Keratinocyte (primary cell): ENCODE measurements at regions not wholly inside any gene's neighbourhood (a gene's known extent, or its start where the extent isn't known, plus 50 kb on each side); places are given as distances from the start of the nearest gene placed in this dataset.

ENCODE experiments used
- DNase-seq: peaks from one replicate; pipeline ENCODE4 v3.0.0-alpha.2; 2011; ENCODE audit warnings: low read depth, missing footprints, low spot score
- FAIRE-seq: peaks from 2 replicates; lab custom pipeline; 2011; peaks lifted over from hg19 to GRCh38; lab: Jason Lieb, UNC
- H2AFZ ChIP-seq: 2 replicates; pipeline ENCODE4 v1.6.0; 2012; ENCODE audit warnings: low read length, control low read depth, inconsistent platforms; ENCODE audit not compliant: control insufficient read depth
- H3K27ac ChIP-seq: 2 replicates; pipeline ENCODE4 v1.5.1; 2011; ENCODE audit warnings: low read length; ENCODE audit not compliant: control insufficient read depth, insufficient read depth
- H3K27me3 ChIP-seq: 3 replicates; pipeline ENCODE4 v1.6.0; 2011; ENCODE audit warnings: low read length; ENCODE audit not compliant: control insufficient read depth, insufficient read depth; ENCODE audit errors: extremely low read depth
- H3K36me3 ChIP-seq, 2 experiments: 2 replicates in 1 of 2; 3 replicates in 1 of 2; pipeline ENCODE4 v1.5.1; 2011; ENCODE audit warnings: low read length in 2 of 2, mild to moderate bottlenecking in 1 of 2; ENCODE audit not compliant: control insufficient read depth in 2 of 2, insufficient read depth in 2 of 2; ENCODE audit errors: extremely low read depth in 1 of 2
- H3K4me1 ChIP-seq: 3 replicates; pipeline ENCODE4 v1.5.1; 2011; ENCODE audit warnings: low read length; ENCODE audit not compliant: control insufficient read depth, insufficient read depth; ENCODE audit errors: extremely low read depth
- H3K4me2 ChIP-seq: 3 replicates; pipeline ENCODE4 v1.6.0; 2011; ENCODE audit warnings: low read depth, low read length; ENCODE audit not compliant: control insufficient read depth, insufficient read depth; ENCODE audit errors: extremely low read depth
- H3K4me3 ChIP-seq, 3 experiments: fragments of 200-600 bp in 1 of 3; sonication (generic) in 1 of 3; 2 replicates in 2 of 3; 3 replicates in 1 of 3; pipeline ENCODE4 v1.5.1; 2011 to 2016; ENCODE audit warnings: low read length in 3 of 3, mild to moderate bottlenecking in 3 of 3, control low read depth in 2 of 3, inconsistent platforms in 1 of 3, low read depth in 1 of 3, mixed read lengths in 1 of 3, mixed run types in 1 of 3, moderate library complexity in 1 of 3; ENCODE audit not compliant: control insufficient read depth in 2 of 3, insufficient read depth in 2 of 3; ENCODE audit errors: extremely low read depth in 1 of 3
- H3K79me2 ChIP-seq: 2 replicates; pipeline ENCODE4 v1.6.0; 2012; ENCODE audit warnings: low read length; ENCODE audit not compliant: control insufficient read depth, insufficient read depth
- H3K9ac ChIP-seq: 3 replicates; pipeline ENCODE4 v1.6.0; 2011; ENCODE audit warnings: low read length; ENCODE audit not compliant: control insufficient read depth, insufficient read depth; ENCODE audit errors: extremely low read depth
- H3K9me1 ChIP-seq: 3 replicates; pipeline ENCODE4 v1.6.0; 2011; ENCODE audit warnings: low read length; ENCODE audit not compliant: control insufficient read depth, insufficient read depth; ENCODE audit errors: extremely low read depth
- H3K9me3 ChIP-seq: 2 replicates; pipeline ENCODE4 v1.5.1; 2012; ENCODE audit warnings: low read depth, low read length; ENCODE audit not compliant: control insufficient read depth
- H4K20me1 ChIP-seq: 3 replicates; pipeline ENCODE4 v1.6.0; 2011; ENCODE audit warnings: low read length; ENCODE audit not compliant: control insufficient read depth, insufficient read depth; ENCODE audit errors: extremely low read depth
- EZH2 ChIP-seq: IDR thresholded peaks from one replicate; pipeline ENCODE4 v1.6.1; 2012; ENCODE audit warnings: inconsistent platforms, mild to moderate bottlenecking, low read length, moderate library complexity
- dilution Hi-C: fragments of 300-500 bp; cut with MboI; formaldehyde crosslinking; loops from one replicate; pipeline ENCODE4 v1.7.0; 2020; ENCODE audit warnings: low sequenced_read_pairs; ENCODE audit not compliant: extremely low pct_ligation_motif_present
- TF ChIP-seq, protein P1 (sequence below), 3 experiments: IDR thresholded peaks in 1 of 3; conservative IDR thresholded peaks in 1 of 3; optimal IDR thresholded peaks in 1 of 3; 2 replicates in 2 of 3; 3 replicates in 1 of 3; pipeline versions ENCODE3 to v1.5.1; 2011; ENCODE audit warnings: low read length in 3 of 3, mild to moderate bottlenecking in 3 of 3, moderate library complexity in 2 of 3, control low read depth in 1 of 3, inconsistent platforms in 1 of 3; ENCODE audit not compliant: insufficient read depth in 2 of 3; ENCODE audit errors: extremely low read depth in 1 of 3

DNA sequence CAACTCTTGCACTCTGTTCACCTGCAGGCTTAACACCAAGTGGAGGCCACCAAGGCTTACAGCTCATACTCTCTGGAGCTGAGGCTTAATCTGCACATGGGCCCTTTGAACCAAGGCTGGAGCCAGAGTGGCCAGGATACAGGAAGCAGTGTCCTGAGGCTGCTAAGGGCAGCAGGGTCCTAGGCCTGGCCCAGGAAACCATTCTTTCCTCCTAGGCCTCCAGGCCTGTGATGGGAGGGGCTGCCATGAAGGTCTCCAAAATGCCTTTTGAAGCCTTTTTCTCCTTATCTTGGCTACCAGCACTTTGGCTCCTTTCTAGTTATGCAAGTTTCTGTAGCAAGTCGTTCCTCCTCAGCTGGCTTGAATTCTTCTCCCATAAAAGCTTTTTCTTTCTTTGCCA lies 68.0 kb upstream of the GNAI1 start:
- H3K9me1 ChIP-seq: no peaks in the 10 kb centered on the region
- TF ChIP-seq EZH2: no peak
- TF ChIP-seq, protein P1, sequence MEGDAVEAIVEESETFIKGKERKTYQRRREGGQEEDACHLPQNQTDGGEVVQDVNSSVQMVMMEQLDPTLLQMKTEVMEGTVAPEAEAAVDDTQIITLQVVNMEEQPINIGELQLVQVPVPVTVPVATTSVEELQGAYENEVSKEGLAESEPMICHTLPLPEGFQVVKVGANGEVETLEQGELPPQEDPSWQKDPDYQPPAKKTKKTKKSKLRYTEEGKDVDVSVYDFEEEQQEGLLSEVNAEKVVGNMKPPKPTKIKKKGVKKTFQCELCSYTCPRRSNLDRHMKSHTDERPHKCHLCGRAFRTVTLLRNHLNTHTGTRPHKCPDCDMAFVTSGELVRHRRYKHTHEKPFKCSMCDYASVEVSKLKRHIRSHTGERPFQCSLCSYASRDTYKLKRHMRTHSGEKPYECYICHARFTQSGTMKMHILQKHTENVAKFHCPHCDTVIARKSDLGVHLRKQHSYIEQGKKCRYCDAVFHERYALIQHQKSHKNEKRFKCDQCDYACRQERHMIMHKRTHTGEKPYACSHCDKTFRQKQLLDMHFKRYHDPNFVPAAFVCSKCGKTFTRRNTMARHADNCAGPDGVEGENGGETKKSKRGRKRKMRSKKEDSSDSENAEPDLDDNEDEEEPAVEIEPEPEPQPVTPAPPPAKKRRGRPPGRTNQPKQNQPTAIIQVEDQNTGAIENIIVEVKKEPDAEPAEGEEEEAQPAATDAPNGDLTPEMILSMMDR (optimal IDR thresholded peaks at IDR 0.05 in 1 of 3, IDR thresholded peaks at IDR 0.05 in 1 of 3, conservative IDR thresholded peaks at IDR 0.05 in 1 of 3; ENCODE audit: extremely low read depth in 1 of 3, insufficient read depth in 2 of 3, low read length in 3 of 3): no peak
- H3K4me1 ChIP-seq: no peaks in the 10 kb centered on the region
- no peak for FAIRE-seq
- no peaks in the 10 kb centered on the region for H3K27me3 ChIP-seq
- no peak overlapping the region for H3K4me3 ChIP-seq
- H3K27ac ChIP-seq: no peak overlapping the region
- no peak for DNase-seq
- H2AFZ ChIP-seq: no peak overlapping the region
- peaks cover 3% of the 10 kb centered on the region for H3K9me3 ChIP-seq
- no peaks in the 10 kb centered on the region for H3K36me3 ChIP-seq
- no peaks in the 10 kb centered on the region for H3K79me2 ChIP-seq
- dilution Hi-C loops: no loop called here
- no peaks in the 10 kb centered on the region for H4K20me1 ChIP-seq
- no peak overlapping the region for H3K4me2 ChIP-seq
- H3K9ac ChIP-seq: no peak overlapping the region

DNA sequence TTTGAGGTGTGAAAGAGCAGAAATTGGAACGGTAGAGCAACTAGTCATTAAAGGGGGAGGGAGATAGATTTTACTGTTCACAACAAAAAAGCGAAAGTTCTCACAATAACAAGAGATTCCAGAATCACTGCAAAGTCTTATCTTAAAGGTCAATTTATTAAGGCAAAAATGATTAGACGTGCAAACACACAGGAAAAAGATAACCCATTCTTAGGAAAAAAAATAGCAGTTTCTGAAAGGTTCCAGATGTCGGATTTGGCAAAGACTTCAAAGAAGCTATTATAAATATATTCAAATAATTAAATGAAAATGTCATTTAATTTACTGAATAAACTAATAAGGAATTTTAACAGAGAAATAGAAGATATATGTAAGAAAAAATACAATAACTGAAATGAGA lies 70.8 kb upstream of the GNAI1 start:
- no peaks in the 10 kb centered on the region for H3K27me3 ChIP-seq
- H2AFZ ChIP-seq: no peak overlapping the region
- peaks cover 3% of the 10 kb centered on the region for H3K9me3 ChIP-seq
- FAIRE-seq: no peak
- no peaks in the 10 kb centered on the region for H3K4me1 ChIP-seq
- no peaks in the 10 kb centered on the region for H4K20me1 ChIP-seq
- no peak overlapping the region for H3K9ac ChIP-seq
- H3K9me1 ChIP-seq: no peaks in the 10 kb centered on the region
- H3K27ac ChIP-seq: no peak overlapping the region
- dilution Hi-C loops: no loop called here
- H3K36me3 ChIP-seq: no peaks in the 10 kb centered on the region
- TF ChIP-seq, protein P1 (optimal IDR thresholded peaks at IDR 0.05 in 1 of 3, IDR thresholded peaks at IDR 0.05 in 1 of 3, conservative IDR thresholded peaks at IDR 0.05 in 1 of 3; ENCODE audit: extremely low read depth in 1 of 3, insufficient read depth in 2 of 3, low read length in 3 of 3): no peak
- TF ChIP-seq EZH2: no peak
- no peaks in the 10 kb centered on the region for H3K79me2 ChIP-seq
- H3K4me2 ChIP-seq: no peak overlapping the region
- no peak for DNase-seq
- no peak overlapping the region for H3K4me3 ChIP-seq
